B cell (primary cell): ENCODE measurements at regions not wholly inside any gene's neighbourhood (a gene's known extent, or its start where the extent isn't known, plus 50 kb on each side); places are given as distances from the start of the nearest gene placed in this dataset.

Experiments
- ATAC-seq: fragments of 200-7000 bp; cut with Tn5 transposase; one replicate; pipeline ENCODE4 v1.10.0; 2021; ENCODE audit warnings: low read depth, mild to moderate bottlenecking, moderate number of reproducible peaks, moderate library complexity
- CTCF ChIA-PET: fragments of 350-600 bp; sonication (Branson Sonifier 250); formaldehyde crosslinking; loops from one replicate; lab custom pipeline; 2021; ENCODE audit warnings: antibody characterized with exemption, inconsistent platforms; lab: Charles Lee
- POLR2A ChIA-PET: fragments of 350-600 bp; sonication (Branson Sonifier 250); formaldehyde crosslinking; loops from one replicate; lab custom pipeline; 2021; ENCODE audit warnings: antibody characterized with exemption; lab: Charles Lee
- DNase-seq: peaks from one replicate; pipeline ENCODE4 v3.0.0; 2013
- H2AFZ ChIP-seq: 2 replicates; pipeline ENCODE4 v1.6.1; 2012; ENCODE audit warnings: mild to moderate bottlenecking, low read depth, low read length; ENCODE audit not compliant: insufficient read depth, poor library complexity, severe bottlenecking
- H3K27ac ChIP-seq, 2 donors: 1 replicate in 1 of 2; 2 replicates in 1 of 2; pipeline ENCODE4 v1.5.1; 2012 to 2013; ENCODE audit warnings: low read length in 2 of 2, mild to moderate bottlenecking in 2 of 2, moderate library complexity in 1 of 2
- H3K27me3 ChIP-seq, 4 experiments: fragments of 200-600 bp in 1 of 4; sonication (generic) in 1 of 4; replicated peaks in 1 of 4; 1 replicate in 2 of 4; 2 replicates in 2 of 4; pipeline versions ENCODE4 v1.6.1 to v1.7.0; 2013 to 2016; ENCODE audit warnings: low read length in 3 of 4, mild to moderate bottlenecking in 2 of 4, mixed read lengths in 1 of 4, moderate library complexity in 1 of 4; ENCODE audit not compliant: insufficient read depth in 4 of 4, control insufficient read depth in 3 of 4; ENCODE audit errors: control extremely low read depth in 1 of 4
- H3K36me3 ChIP-seq, 2 experiments: replicated peaks in 1 of 2; 1 replicate in 1 of 2; 2 replicates in 1 of 2; pipeline versions ENCODE4 v1.6.1 to v1.7.1; 2013; ENCODE audit warnings: low read length in 1 of 2; ENCODE audit not compliant: insufficient read depth in 2 of 2, control insufficient read depth in 1 of 2; ENCODE audit errors: control extremely low read depth in 1 of 2, extremely low read depth in 1 of 2
- H3K4me1 ChIP-seq, 2 donors: fragments of 200-600 bp in 1 of 2; sonication (generic) in 1 of 2; 1 replicate in 1 of 2; 2 replicates in 1 of 2; pipeline versions ENCODE4 v1.5.1 to v1.6.1; 2013 to 2017; ENCODE audit warnings: low read length in 2 of 2; ENCODE audit not compliant: control insufficient read depth in 2 of 2, insufficient read depth in 2 of 2
- H3K4me2 ChIP-seq: replicated peaks from 2 replicates; pipeline ENCODE3; 2012; ENCODE audit warnings: mild to moderate bottlenecking, low read depth, low read length; ENCODE audit not compliant: poor library complexity, severe bottlenecking
- H3K4me3 ChIP-seq, 5 experiments: fragments of 200-600 bp in 1 of 5; sonication (generic) in 1 of 5; 1 replicate in 3 of 5; 2 replicates in 2 of 5; pipeline versions ENCODE4 v1.5.1 to v1.7.0; 2011 to 2016; ENCODE audit warnings: low read length in 4 of 5, mild to moderate bottlenecking in 4 of 5, low read depth in 2 of 5, control low read depth in 1 of 5, moderate library complexity in 1 of 5; ENCODE audit not compliant: insufficient read depth in 1 of 5; ENCODE audit errors: control extremely low read depth in 1 of 5, extremely low read depth in 1 of 5
- H3K79me2 ChIP-seq: fragments of 200-600 bp; sonication (generic); one replicate; pipeline ENCODE4 v1.6.0; 2016; ENCODE audit warnings: low read length; ENCODE audit not compliant: control insufficient read depth, insufficient read depth
- H3K9ac ChIP-seq: fragments of 200-600 bp; sonication (generic); 2 replicates; pipeline ENCODE4 v1.6.1; 2017; ENCODE audit warnings: mild to moderate bottlenecking, low read length, moderate library complexity
- H3K9me3 ChIP-seq, 3 donors: one replicate each; pipeline versions ENCODE4 v1.6.1 to v1.7.1; 2013; ENCODE audit warnings: low read length in 2 of 3; ENCODE audit not compliant: control insufficient read depth in 2 of 3, insufficient read depth in 1 of 3; ENCODE audit errors: control extremely low read depth in 1 of 3
- H4K20me1 ChIP-seq: 2 replicates; pipeline ENCODE4 v1.6.0; 2012; ENCODE audit warnings: mild to moderate bottlenecking, low read length; ENCODE audit not compliant: insufficient read depth, control insufficient read depth, poor library complexity, severe bottlenecking
- H3K27ac Mint-ChIP-seq: one replicate; pipeline ENCODE4 v1.8.0; 2021; ENCODE audit warnings: mixed read lengths
- H3K27me3 Mint-ChIP-seq: one replicate; pipeline ENCODE4 v1.8.0; 2021; ENCODE audit warnings: mixed read lengths
- H3K4me1 Mint-ChIP-seq: one replicate; pipeline ENCODE4 v1.8.0; 2021; ENCODE audit warnings: mixed read lengths
- H3K4me3 Mint-ChIP-seq: one replicate; pipeline ENCODE4 v1.8.0; 2021; ENCODE audit warnings: mixed read lengths
- H3K9me3 Mint-ChIP-seq: one replicate; pipeline ENCODE4 v1.8.0; 2022; ENCODE audit warnings: mixed read lengths; ENCODE audit not compliant: insufficient read depth
- CTCF ChIP-seq: fragments of 200-600 bp; IDR thresholded peaks from one replicate; pipeline ENCODE4 v1.8.0; 2022; ENCODE audit warnings: antibody characterized with exemption, mild to moderate bottlenecking
- EZH2 ChIP-seq: IDR thresholded peaks from 2 replicates; pipeline ENCODE4 v1.6.1; 2012; ENCODE audit warnings: borderline replicate concordance, low read depth, mild to moderate bottlenecking, moderate library complexity, low read length; ENCODE audit not compliant: insufficient read depth, poor library complexity, severe bottlenecking
- WGBS: methylation state at CpG from one replicate; pipeline ENCODE4 v1.1.5; 2013; ENCODE audit warnings: missing lambda C conversion rate; ENCODE audit not compliant: insufficient coverage; 5-methylcytosine and 5-hydroxymethylcytosine counted together
- intact Hi-C: fragments of 100-400 bp; cut with micrococcal nuclease; formaldehyde crosslinking; loops from one replicate; pipeline ENCODE4 v1.10.0; 2022

DNA sequence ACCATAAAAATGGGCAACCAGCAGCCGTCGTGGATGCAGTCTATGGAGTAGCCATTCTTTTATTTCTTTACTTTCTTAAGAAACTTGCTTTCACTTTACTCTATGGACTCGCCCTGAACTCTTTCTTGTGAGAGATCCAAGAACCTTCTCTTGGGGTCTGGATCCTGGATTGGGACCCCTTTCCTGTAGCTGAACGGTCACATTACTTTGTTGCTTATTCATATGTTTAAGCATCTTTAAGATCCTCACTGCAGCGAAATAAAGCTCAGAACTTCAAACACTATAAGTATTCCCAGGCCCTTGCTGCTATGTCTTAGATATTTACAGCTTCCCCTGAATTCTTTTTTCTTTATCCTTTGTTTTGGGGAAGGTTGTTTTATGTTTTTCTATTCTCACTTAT is 187.8 kb upstream of the DDI1 start:
- Histone ChIP-seq H4K20me1 (no peaks in the 10 kb centered on the region), H3K9ac (no peak overlapping the region), H3K9me3 (no peaks in the 10 kb centered on the region), H3K4me1 (no peaks in the 10 kb centered on the region), H3K4me3 (no peak overlapping the region), H3K4me2 (no peak overlapping the region), H3K27ac (no peak overlapping the region), H3K79me2 (no peaks in the 10 kb centered on the region), H3K27me3 (peaks cover 0 to 5% (median 0%) of the 10 kb centered on the region in 4 experiments), H2AFZ (no peak overlapping the region), H3K36me3 (no peaks in the 10 kb centered on the region)
- Mint-ChIP-seq H3K4me3 (no peak overlapping the region), H3K27ac (no peak overlapping the region), H3K9me3 (no peaks in the 10 kb centered on the region), H3K4me1 (peaks cover 9% of the 10 kb centered on the region), H3K27me3 (peaks cover 12% of the 10 kb centered on the region)
- no peak for ATAC-seq
- DNase-seq: no peak
- POLR2A ChIA-PET: no interaction called here
- intact Hi-C loops: no loop called here
- TF ChIP-seq CTCF (no peak), EZH2 (no peak)
- CTCF ChIA-PET: no interaction called here
- WGBS: 80% methylated on average over 1 of the region's 5 CpGs

DNA sequence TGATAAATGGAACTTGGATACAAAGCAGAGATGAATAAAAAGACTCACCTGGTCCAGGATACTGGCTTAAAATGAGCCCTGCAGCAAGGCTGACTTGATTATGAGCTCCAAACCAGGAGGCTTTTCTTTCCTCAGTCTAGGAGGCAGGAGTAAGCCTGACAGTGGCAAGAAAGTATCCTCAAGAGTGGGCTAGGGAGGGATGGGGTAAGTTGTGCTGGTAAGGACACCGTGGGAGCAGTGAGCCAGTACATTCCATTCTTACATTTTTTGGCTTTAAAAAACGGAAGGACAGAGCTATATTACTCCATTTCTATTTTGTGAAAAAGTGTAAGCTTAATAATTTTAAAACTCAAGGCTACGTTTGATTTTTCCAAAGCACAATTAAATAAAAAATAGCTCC is 187.1 kb upstream of the DDI1 start:
- H3K27ac ChIP-seq: no peak overlapping the region
- ChIA-PET POLR2A (no interaction called here), CTCF (no interaction called here)
- Mint-ChIP-seq H3K4me1 (peaks cover 7% of the 10 kb centered on the region), H3K9me3 (no peaks in the 10 kb centered on the region), H3K27me3 (peaks cover 18% of the 10 kb centered on the region), H3K27ac (no peak overlapping the region), H3K4me3 (no peak overlapping the region)
- intact Hi-C loops: no loop called here
- H3K79me2 ChIP-seq: no peaks in the 10 kb centered on the region
- H4K20me1 ChIP-seq: no peaks in the 10 kb centered on the region
- H2AFZ ChIP-seq: no peak overlapping the region
- DNase-seq (no peak), ATAC-seq (no peak)
- no peaks in the 10 kb centered on the region for H3K4me1 ChIP-seq
- H3K27me3 ChIP-seq: peaks cover 0 to 5% (median 0%) of the 10 kb centered on the region in 4 experiments
- H3K4me3 ChIP-seq: no peak overlapping the region
- no peak for TF ChIP-seq CTCF
- TF ChIP-seq EZH2: no peak
- no peaks in the 10 kb centered on the region for H3K36me3 ChIP-seq
- H3K4me2 ChIP-seq: no peak overlapping the region
- no peak overlapping the region for H3K9ac ChIP-seq
- H3K9me3 ChIP-seq: no peaks in the 10 kb centered on the region
- no CpG with 5 or more reads among the region's 3 CpGs for WGBS
